H1 (cell line): ENCODE measurements at regions not wholly inside any gene's neighbourhood (a gene's known extent, or its start where the extent isn't known, plus 50 kb on each side); places are given as distances from the start of the nearest gene placed in this dataset.

Experiments used
- CTCF ChIA-PET: fragments of 300-600 bp; sonication (Branson Sonifier 250); formaldehyde crosslinking; loops from one replicate; lab custom pipeline; 2021; ENCODE audit not compliant: partially characterized antibody; lab: Charles Lee
- POLR2A ChIA-PET: fragments of 300-600 bp; sonication (Branson Sonifier 250); formaldehyde crosslinking; loops from one replicate; lab custom pipeline; 2021; ENCODE audit warnings: inconsistent platforms; ENCODE audit not compliant: partially characterized antibody; lab: Charles Lee
- DNase-seq, 2 experiments: peaks; one replicate each; pipeline versions ENCODE4 v3.0.0 to v3.0.0-alpha.2; 2010 to 2022; ENCODE audit warnings: low spot score in 2 of 2, low read depth in 1 of 2, mixed read lengths in 1 of 2
- FAIRE-seq: peaks from 2 replicates; lab custom pipeline; 2011; peaks lifted over from hg19 to GRCh38; lab: Jason Lieb, UNC
- H2AFZ ChIP-seq: 2 replicates; pipeline ENCODE4 v1.8.1; 2012; ENCODE audit warnings: low read length, inconsistent platforms
- H2AK5ac ChIP-seq: 2 replicates; pipeline ENCODE4 v1.6.1; 2013; ENCODE audit warnings: low read depth, low read length
- H2BK120ac ChIP-seq: replicated peaks from 2 replicates; pipeline ENCODE3; 2013; ENCODE audit warnings: low read depth, low read length, inconsistent platforms
- H2BK12ac ChIP-seq: 2 replicates; pipeline ENCODE4 v1.6.1; 2013; ENCODE audit warnings: low read depth, low read length
- H2BK15ac ChIP-seq: 2 replicates; pipeline ENCODE4 v1.6.1; 2013; ENCODE audit warnings: low read length
- H2BK20ac ChIP-seq: 2 replicates; pipeline ENCODE4 v1.6.1; 2013; ENCODE audit warnings: low read length
- H2BK5ac ChIP-seq: 2 replicates; pipeline ENCODE4 v1.6.1; 2013; ENCODE audit warnings: low read depth, low read length
- H3K14ac ChIP-seq: 2 replicates; pipeline ENCODE4 v1.6.1; 2013; ENCODE audit warnings: inconsistent platforms; ENCODE audit not compliant: insufficient read length
- H3K18ac ChIP-seq: 2 replicates; pipeline ENCODE4 v1.6.1; 2013; ENCODE audit warnings: low read length; ENCODE audit errors: extremely low read depth
- H3K23ac ChIP-seq: 2 replicates; pipeline ENCODE4 v1.6.1; 2013; ENCODE audit warnings: inconsistent platforms; ENCODE audit not compliant: insufficient read length
- H3K23me2 ChIP-seq: 2 replicates; pipeline ENCODE4 v1.6.1; 2013; ENCODE audit warnings: low read depth, low read length
- H3K27ac ChIP-seq: 2 replicates; pipeline ENCODE4 v1.6.1; 2011; ENCODE audit warnings: low read depth, low read length, inconsistent platforms
- H3K27me3 ChIP-seq, 4 experiments: replicated peaks in 1 of 4; 1 replicate in 1 of 4; 2 replicates in 3 of 4; pipeline versions ENCODE4 v1.6.1 to v1.8.1; 2011 to 2013; ENCODE audit warnings: low read length in 3 of 4, mild to moderate bottlenecking in 3 of 4, inconsistent platforms in 2 of 4, mixed read lengths in 2 of 4, moderate library complexity in 1 of 4; ENCODE audit not compliant: control insufficient read depth in 3 of 4, insufficient read depth in 3 of 4; ENCODE audit errors: extremely low read depth in 1 of 4
- H3K36me3 ChIP-seq, 4 experiments: 2 replicates each; pipeline versions ENCODE4 v1.6.1 to v1.8.1; 2011 to 2013; ENCODE audit warnings: mild to moderate bottlenecking in 4 of 4, low read length in 3 of 4, moderate library complexity in 2 of 4, control low read depth in 1 of 4, inconsistent platforms in 1 of 4; ENCODE audit not compliant: insufficient read depth in 4 of 4, control insufficient read depth in 2 of 4
- H3K4ac ChIP-seq: replicated peaks from 2 replicates; pipeline ENCODE3; 2013; ENCODE audit warnings: low read length, low read depth, mixed read lengths, inconsistent platforms; ENCODE audit not compliant: insufficient read length
- H3K4me1 ChIP-seq, 4 experiments: replicated peaks in 1 of 4; 1 replicate in 1 of 4; 2 replicates in 3 of 4; pipeline versions ENCODE4 v1.6.1 to v1.8.1; 2011 to 2013; ENCODE audit warnings: low read length in 3 of 4, inconsistent platforms in 2 of 4, mixed read lengths in 1 of 4; ENCODE audit not compliant: insufficient read depth in 4 of 4, control insufficient read depth in 3 of 4
- H3K4me2 ChIP-seq, 2 experiments: 2 replicates each; pipeline versions ENCODE4 v1.6.1 to v1.8.1; 2011 to 2013; ENCODE audit warnings: low read depth in 2 of 2, low read length in 2 of 2, control low read depth in 1 of 2, inconsistent platforms in 1 of 2, mild to moderate bottlenecking in 1 of 2; ENCODE audit not compliant: insufficient read depth in 1 of 2
- H3K4me3 ChIP-seq, 4 experiments: fragments of 200-600, 300-600 bp in 1 of 4; sonication (generic), shearing (Covaris generic), sonication (Bioruptor Twin) in 1 of 4; 2 replicates each; pipeline versions ENCODE4 v1.5.1 to v1.8.1; 2011 to 2016; ENCODE audit warnings: low read length in 4 of 4, low read depth in 3 of 4, control low read depth in 2 of 4, inconsistent platforms in 2 of 4, mild to moderate bottlenecking in 2 of 4, mixed read lengths in 1 of 4, moderate library complexity in 1 of 4; ENCODE audit not compliant: insufficient read depth in 2 of 4; ENCODE audit errors: extremely low read depth in 1 of 4
- H3K56ac ChIP-seq: replicated peaks from 2 replicates; pipeline ENCODE3; 2013; ENCODE audit warnings: low read depth, mild to moderate bottlenecking, mixed read lengths, low read length, inconsistent platforms; ENCODE audit not compliant: insufficient read length
- H3K79me1 ChIP-seq: 2 replicates; pipeline ENCODE4 v1.6.1; 2013; ENCODE audit warnings: low read depth, low read length, control low read depth
- H3K79me2 ChIP-seq, 2 experiments: 2 replicates each; pipeline versions ENCODE4 v1.6.1 to v1.8.1; 2012 to 2013; ENCODE audit warnings: low read length in 2 of 2, mild to moderate bottlenecking in 2 of 2, inconsistent platforms in 1 of 2; ENCODE audit not compliant: insufficient read depth in 2 of 2, control insufficient read depth in 1 of 2
- H3K9ac ChIP-seq, 4 experiments: replicated peaks in 1 of 4; 1 replicate in 1 of 4; 2 replicates in 3 of 4; pipeline versions ENCODE4 v1.6.1 to v1.8.1; 2011 to 2013; ENCODE audit warnings: low read depth in 3 of 4, low read length in 3 of 4, control low read depth in 2 of 4, mild to moderate bottlenecking in 2 of 4, moderate library complexity in 2 of 4, inconsistent platforms in 1 of 4; ENCODE audit errors: extremely low read depth in 1 of 4
- H3K9me3 ChIP-seq, 2 experiments: 2 replicates each; pipeline versions ENCODE4 v1.6.1 to v1.8.1; 2012 to 2013; ENCODE audit warnings: mild to moderate bottlenecking in 2 of 2, moderate library complexity in 2 of 2, control low read depth in 1 of 2, inconsistent platforms in 1 of 2, low read depth in 1 of 2, low read length in 1 of 2, mixed read lengths in 1 of 2; ENCODE audit not compliant: insufficient read depth in 2 of 2
- H4K20me1 ChIP-seq, 2 experiments: replicated peaks in 1 of 2; 2 replicates each; pipeline versions ENCODE3 to v1.8.1; 2011 to 2013; ENCODE audit warnings: inconsistent platforms in 2 of 2, low read length in 2 of 2, mild to moderate bottlenecking in 1 of 2; ENCODE audit not compliant: insufficient read depth in 2 of 2, control insufficient read depth in 1 of 2
- H4K5ac ChIP-seq: 2 replicates; pipeline ENCODE4 v1.6.1; 2013; ENCODE audit warnings: low read length, low read depth, mixed read lengths, inconsistent platforms; ENCODE audit not compliant: insufficient read length
- H4K8ac ChIP-seq: 2 replicates; pipeline ENCODE4 v1.8.0; 2013; ENCODE audit warnings: mild to moderate bottlenecking, moderate library complexity, low read length, inconsistent platforms; ENCODE audit not compliant: insufficient read depth; ENCODE audit errors: extremely low read depth
- H4K91ac ChIP-seq: replicated peaks from 2 replicates; pipeline ENCODE3; 2013; ENCODE audit warnings: low read length, mixed read lengths, inconsistent platforms; ENCODE audit not compliant: insufficient read length
- CHD1 ChIP-seq: IDR thresholded peaks from 2 replicates; pipeline ENCODE4 v1.6.1; 2012; ENCODE audit warnings: low read depth, low read length, improper control_type of control experiment
- CREB1 ChIP-seq: IDR thresholded peaks from 2 replicates; pipeline ENCODE4 v1.6.1; 2012; ENCODE audit warnings: inconsistent platforms
- NANOG ChIP-seq: IDR thresholded peaks from 2 replicates; pipeline ENCODE4 v1.6.1; 2011; ENCODE audit warnings: low read length, low read depth, mild to moderate bottlenecking, inconsistent platforms; ENCODE audit not compliant: insufficient read depth, poor library complexity, severe bottlenecking
- POU5F1 ChIP-seq: IDR thresholded peaks from 2 replicates; pipeline ENCODE4 v1.6.1; 2011; ENCODE audit warnings: low read depth, mild to moderate bottlenecking, low read length, moderate library complexity
- SAP30 ChIP-seq: fragments of 300-600 bp; sonication (generic); IDR thresholded peaks from 2 replicates; pipeline ENCODE4 v1.7.1; 2012; ENCODE audit warnings: low read length, moderate library complexity, mild to moderate bottlenecking, inconsistent platforms; ENCODE audit not compliant: insufficient read depth, insufficient replicate concordance
- TEAD4 ChIP-seq: IDR thresholded peaks from 2 replicates; pipeline ENCODE4 v1.6.1; 2012; ENCODE audit warnings: low read depth, low read length, inconsistent platforms, mixed read lengths
- YY1 ChIP-seq: IDR thresholded peaks from 2 replicates; pipeline ENCODE4 v1.6.1; 2011; ENCODE audit warnings: low read depth, mild to moderate bottlenecking, low read length
- WGBS, 2 experiments: shearing (Covaris generic) in 1 of 2; methylation state at CpG; one replicate each; pipeline versions ENCODE4 v1.1.6 to v1.1.7; 2013 to 2015; ENCODE audit warnings: low lambda C conversion rate in 2 of 2, mixed read lengths in 2 of 2, inconsistent platforms in 1 of 2, low coverage in 1 of 2, missing lambda C conversion rate in 1 of 2; ENCODE audit not compliant: insufficient replicate concordance in 2 of 2, insufficient coverage in 1 of 2, insufficient read length in 1 of 2; ENCODE audit errors: extremely low coverage in 1 of 2, missing lambda C conversion rate in 1 of 2; 5-methylcytosine and 5-hydroxymethylcytosine counted together
- TF ChIP-seq, protein P1 (sequence below): IDR thresholded peaks from 2 replicates; pipeline ENCODE4 v1.6.1; 2012; ENCODE audit warnings: low read length, inconsistent platforms

DNA sequence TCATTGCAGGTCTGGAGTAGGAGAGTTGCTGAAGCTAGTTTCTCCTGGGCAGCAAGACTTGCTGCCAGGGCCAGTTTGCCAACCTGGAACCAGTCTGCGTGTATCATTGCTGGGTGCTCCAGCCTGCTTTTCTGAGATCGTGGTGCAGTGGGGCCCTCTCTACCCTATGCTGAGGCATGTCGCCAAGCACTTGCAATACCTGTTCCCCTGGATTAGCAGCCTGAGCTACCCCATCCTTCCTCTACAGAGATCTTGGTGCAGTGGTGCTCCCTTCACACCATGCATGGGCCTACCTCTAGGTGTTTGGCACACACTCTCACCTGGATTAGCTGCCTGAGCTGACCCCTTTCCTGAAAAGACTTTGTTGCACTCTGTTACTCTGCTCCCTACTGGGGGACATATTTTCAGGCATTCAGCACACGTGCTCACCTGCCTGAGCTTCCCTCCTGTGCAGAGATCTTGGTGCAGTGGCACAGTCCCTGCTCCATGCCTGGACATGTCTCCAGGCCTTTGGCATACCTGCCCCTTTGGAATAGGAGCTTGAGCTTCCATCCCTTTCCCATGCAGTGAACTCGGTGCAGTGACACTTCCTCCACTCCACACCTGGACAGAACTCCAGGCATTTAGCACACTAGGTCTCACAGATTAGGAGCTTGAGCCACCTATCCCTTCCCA, 133.7 kb upstream of the CXCL13 start:
- H2BK15ac ChIP-seq, result no peak overlapping the region
- H2AFZ ChIP-seq, result no peak overlapping the region
- H3K79me2 ChIP-seq, result no peaks in the 10 kb centered on the region
- H2BK120ac ChIP-seq, result no peak overlapping the region
- no peak overlapping the region for H2BK20ac ChIP-seq
- ChIA-PET POLR2A (no interaction called here), CTCF (interaction anchor here (0.6 to 13.0 kb wide), 29 partner anchors 8 to 521 kb away, joined by 3 to 116 read pairs (median 5); no protein-coding TSS in a partner anchor)
- no peaks in the 10 kb centered on the region for H3K79me1 ChIP-seq
- H2BK12ac ChIP-seq, result no peak overlapping the region
- DNase-seq (no peak), FAIRE-seq (no peak)
- H3K36me3 ChIP-seq, result no peaks in the 10 kb centered on the region
- H3K56ac ChIP-seq, result no peak overlapping the region
- H3K27me3 ChIP-seq, result no peaks in the 10 kb centered on the region
- H2AK5ac ChIP-seq, result no peak overlapping the region
- no peak overlapping the region for H4K91ac ChIP-seq
- no peak overlapping the region for H3K4ac ChIP-seq
- no peaks in the 10 kb centered on the region for H3K9me3 ChIP-seq
- H3K23me2 ChIP-seq, result no peaks in the 10 kb centered on the region
- WGBS, 2 experiments, result 77% methylated on average over 5 of the region's 5 CpGs; no CpG with 5 or more reads in 1 of the 2 experiments
- no peak overlapping the region for H3K4me2 ChIP-seq
- H3K18ac ChIP-seq, result no peak overlapping the region
- H2BK5ac ChIP-seq, result no peak overlapping the region
- H4K8ac ChIP-seq, result no peak overlapping the region
- no peak overlapping the region for H4K5ac ChIP-seq
- H3K4me1 ChIP-seq, result no peaks in the 10 kb centered on the region; a peak in 1 of 7 replicates
- H4K20me1 ChIP-seq, result no peaks in the 10 kb centered on the region
- H3K27ac ChIP-seq, result no peak overlapping the region
- no peak overlapping the region for H3K4me3 ChIP-seq
- H3K9ac ChIP-seq, result no peak overlapping the region
- no peak overlapping the region for H3K14ac ChIP-seq
- H3K23ac ChIP-seq, result no peak overlapping the region
- TF ChIP-seq YY1 (no peak), SAP30 (no peak), CHD1 (no peak), POU5F1 (no peak), CREB1 (no peak), NANOG (no peak), TEAD4 (no peak)
- TF ChIP-seq, protein P1, sequence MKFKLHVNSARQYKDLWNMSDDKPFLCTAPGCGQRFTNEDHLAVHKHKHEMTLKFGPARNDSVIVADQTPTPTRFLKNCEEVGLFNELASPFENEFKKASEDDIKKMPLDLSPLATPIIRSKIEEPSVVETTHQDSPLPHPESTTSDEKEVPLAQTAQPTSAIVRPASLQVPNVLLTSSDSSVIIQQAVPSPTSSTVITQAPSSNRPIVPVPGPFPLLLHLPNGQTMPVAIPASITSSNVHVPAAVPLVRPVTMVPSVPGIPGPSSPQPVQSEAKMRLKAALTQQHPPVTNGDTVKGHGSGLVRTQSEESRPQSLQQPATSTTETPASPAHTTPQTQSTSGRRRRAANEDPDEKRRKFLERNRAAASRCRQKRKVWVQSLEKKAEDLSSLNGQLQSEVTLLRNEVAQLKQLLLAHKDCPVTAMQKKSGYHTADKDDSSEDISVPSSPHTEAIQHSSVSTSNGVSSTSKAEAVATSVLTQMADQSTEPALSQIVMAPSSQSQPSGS, result no peak
